ENCODE measurements at regions not wholly inside any gene's neighbourhood (a gene's known extent, or its start where the extent isn't known, plus 50 kb on each side); places are given as distances from the start of the nearest gene placed in this dataset.
"Not testable (repeated sequence)": the region's sequence is repeated elsewhere in the genome, so short reads cannot be mapped to it uniquely, and the experiment has no call there.

- not testable (repeated sequence) for TF ChIP-seq CBX3 (IDR thresholded peaks at IDR 0.05; ENCODE audit: low read depth); POLR2A (IDR thresholded peaks at IDR 0.05; ENCODE audit: borderline replicate concordance, extremely low read depth, insufficient read depth, insufficient read length); REST (IDR thresholded peaks at IDR 0.05; ENCODE audit: low read depth); ZNF274 (IDR thresholded peaks at IDR 0.05; ENCODE audit: low read depth, low read length); CEBPB (IDR thresholded peaks at IDR 0.05; ENCODE audit: low read depth); YY1 (IDR thresholded peaks at IDR 0.05; ENCODE audit: extremely low read depth, insufficient replicate concordance, low read depth, low read length); SP1 (IDR thresholded peaks at IDR 0.05; ENCODE audit: low read depth); EGR1 (IDR thresholded peaks at IDR 0.05; ENCODE audit: low read depth); ATF3 (IDR thresholded peaks at IDR 0.05); JUND (IDR thresholded peaks at IDR 0.05); SIN3A (IDR thresholded peaks at IDR 0.05; ENCODE audit: low read depth); FOSL1 (IDR thresholded peaks at IDR 0.05; ENCODE audit: low read depth)
- TF ChIP-seq CTCF (IDR thresholded peaks at IDR 0.05 in 2 of 3, conservative IDR thresholded peaks at IDR 0.05 in 1 of 3; ENCODE audit: borderline replicate concordance in 1 of 3, insufficient read depth in 1 of 3, low read depth in 2 of 3, low read length in 2 of 3) (peak; percentile 29 to 42 (median 30); a peak in 4 of 6 replicates), RAD21 (IDR thresholded peaks at IDR 0.05; ENCODE audit: low read depth) (peak; percentile 46; the same call in 1 of the 2 replicates)
Observed at GRCh38 chr10:34937643-34938398, 122.7 kb upstream of the PARD3 start.
